Neural cell (in vitro differentiated cells): ENCODE measurements at regions not wholly inside any gene's neighbourhood (a gene's known extent, or its start where the extent isn't known, plus 50 kb on each side); places are given as distances from the start of the nearest gene placed in this dataset.

Source experiments
- EP300 ChIP-seq: fragments of 450-650 bp; conservative IDR thresholded peaks from 2 replicates; pipeline ENCODE4 v1.6.1; 2014; ENCODE audit warnings: antibody characterized with exemption, mild to moderate bottlenecking, moderate library complexity; ENCODE audit not compliant: poor library complexity, severe bottlenecking
- EZH2 ChIP-seq: fragments of 200-600, 300-800 bp; shearing (Covaris generic), sonication (generic); IDR thresholded peaks from 2 replicates; pipeline ENCODE4 v1.6.1; 2014; ENCODE audit warnings: antibody characterized with exemption, low read length, borderline replicate concordance, mild to moderate bottlenecking; ENCODE audit not compliant: insufficient read depth, poor library complexity, severe bottlenecking
- POLR2AphosphoS5 ChIP-seq: IDR thresholded peaks from 2 replicates; pipeline ENCODE4 v1.6.1; 2012
- RAD21 ChIP-seq: fragments of 450-650 bp; conservative IDR thresholded peaks from 2 replicates; pipeline ENCODE4 v1.6.1; 2014; ENCODE audit warnings: antibody characterized with exemption, mild to moderate bottlenecking, moderate library complexity

- no peak for TF ChIP-seq EZH2
- no peak for TF ChIP-seq RAD21
- no peak for TF ChIP-seq POLR2AphosphoS5
- no peak for TF ChIP-seq EP300
Observed at GRCh38 chr2:238763471-238763995, 84.4 kb upstream of the TWIST2 start.
